ENCODE measurements at regions not wholly inside any gene's neighbourhood (a gene's known extent, or its start where the extent isn't known, plus 50 kb on each side); places are given as distances from the start of the nearest gene placed in this dataset.

GRCh38 chr5:39519079-39519478 is 94.3 kb upstream of the DAB2 start:
- DNase-seq, result no peak
- intact Hi-C loops (cut with DNase I), result no loop called here

- intact Hi-C loops (cut with DNase I), result no loop called here
- no peak for DNase-seq
These were observed 93.7 kb upstream of the DAB2 start for GRCh38 chr5:39518516-39518915.

GRCh38 chr5:39517800-39518199 is 93.0 kb upstream of the DAB2 start:
- intact Hi-C loops (cut with DNase I), result no loop called here

GRCh38 chr5:39515881-39516280 is 91.1 kb upstream of the DAB2 start:
- intact Hi-C loops (cut with DNase I), result no loop called here
- no peak for DNase-seq

More at GRCh38 chr5:39517800-39518199, 93.0 kb upstream of the DAB2 start:
- DNase-seq, result no peak

GRCh38 chr5:39513236-39513635 is 88.5 kb upstream of the DAB2 start:
- DNase-seq, result no peak
- intact Hi-C loops (cut with DNase I), result no loop called here

- intact Hi-C loops (cut with DNase I), result no loop called here
- no peak for DNase-seq
These were observed 81.4 kb upstream of the DAB2 start for GRCh38 chr5:39506211-39506610.

GRCh38 chr5:39505791-39506190 is 81.0 kb upstream of the DAB2 start:
- DNase-seq, result no peak
- intact Hi-C loops (cut with DNase I), result no loop called here

- DNase-seq, result no peak
- intact Hi-C loops (cut with DNase I), result no loop called here
These were observed 80.6 kb upstream of the DAB2 start for GRCh38 chr5:39505363-39505762.

DNA sequence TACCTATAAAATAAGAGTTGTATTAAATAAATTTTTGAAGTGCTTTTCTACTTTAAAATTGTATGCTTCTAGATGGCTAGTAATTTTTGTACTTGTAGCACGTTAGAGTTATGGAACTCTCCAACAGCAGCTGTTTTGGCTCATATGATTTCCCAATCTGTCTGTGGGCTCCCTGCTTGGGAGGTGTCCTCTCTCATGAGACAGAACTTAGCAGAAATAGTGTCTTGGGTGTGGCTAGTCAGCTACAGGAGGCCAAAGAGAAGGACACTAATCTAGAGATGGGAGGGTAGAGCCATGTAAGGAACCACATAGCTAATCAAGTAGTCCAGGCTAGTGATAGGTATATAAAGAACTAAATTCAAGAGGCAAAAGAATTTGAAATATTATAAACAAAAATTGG is 78.4 kb upstream of the DAB2 start:
- DNase-seq, result no peak
- intact Hi-C loops (cut with DNase I), result no loop called here

GRCh38 chr5:39502704-39503103 is 77.9 kb upstream of the DAB2 start:
- DNase-seq, result no peak
- intact Hi-C loops (cut with DNase I), result no loop called here

DNA sequence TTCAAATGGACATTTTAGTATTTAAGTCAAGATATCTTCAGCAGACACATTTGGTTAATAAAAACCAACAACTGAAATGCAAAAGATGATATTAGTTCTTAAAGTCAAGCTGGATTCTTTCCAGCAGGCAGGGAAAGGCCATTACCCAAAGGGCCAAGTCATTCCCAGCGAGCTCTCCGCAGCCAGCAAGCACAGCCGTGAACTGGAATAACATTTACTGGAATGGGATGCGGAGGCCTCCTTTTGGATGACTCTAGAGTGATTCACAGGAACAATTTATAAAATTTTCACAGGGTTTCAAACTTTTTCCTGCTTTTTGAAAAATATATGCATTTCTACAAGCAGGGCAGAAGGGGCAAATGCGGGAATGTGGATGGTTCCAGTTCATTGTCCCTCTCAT is 76.6 kb upstream of the DAB2 start:
- intact Hi-C loops (cut with DNase I), result no loop called here
- peak in 1 of 42 donors; percentile 9 for DNase-seq

GRCh38 chr5:39500551-39501175 is 75.9 kb upstream of the DAB2 start:
- DNase-seq, result no peak
- intact Hi-C loops (cut with DNase I), result no loop called here

DNA sequence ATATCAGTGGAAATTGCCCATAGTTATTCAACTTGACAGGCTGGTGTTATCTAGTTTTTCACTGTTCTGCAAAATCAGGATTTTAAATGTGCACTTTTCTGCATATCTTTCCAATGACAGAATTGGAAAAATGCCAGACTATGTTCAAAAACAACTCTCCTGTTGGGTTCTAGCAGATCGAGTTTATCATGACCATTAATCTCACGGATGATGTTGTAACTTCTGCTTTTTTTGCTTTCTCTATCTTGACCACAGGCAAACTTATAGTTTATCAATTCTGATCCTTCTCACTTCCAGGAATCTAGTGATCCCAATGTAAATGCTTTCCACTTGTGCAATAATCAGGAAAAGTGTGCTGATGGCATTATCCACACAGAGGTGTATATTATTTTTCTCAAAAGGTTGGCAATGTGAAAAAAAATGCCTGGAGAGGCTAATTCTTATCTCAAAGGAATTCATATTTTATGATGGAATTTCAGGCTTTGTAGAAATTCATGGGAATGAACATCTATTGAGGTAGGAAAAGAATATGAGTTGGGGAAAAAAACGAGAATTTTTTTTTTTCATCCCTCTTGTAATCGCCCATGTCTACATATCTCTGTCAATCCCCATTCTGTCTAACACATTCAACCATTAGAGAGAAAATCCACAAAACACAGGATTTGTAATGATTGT is 73.6 kb upstream of the DAB2 start:
- no peak for DNase-seq
- intact Hi-C loops (cut with DNase I), result no loop called here

GRCh38 chr5:39497322-39497721 is 72.5 kb upstream of the DAB2 start:
- no peak for DNase-seq
- intact Hi-C loops (cut with DNase I), result no loop called here

GRCh38 chr5:39495227-39495626 is 70.4 kb upstream of the DAB2 start:
- no peak for DNase-seq
- intact Hi-C loops (cut with DNase I), result no loop called here

DNA sequence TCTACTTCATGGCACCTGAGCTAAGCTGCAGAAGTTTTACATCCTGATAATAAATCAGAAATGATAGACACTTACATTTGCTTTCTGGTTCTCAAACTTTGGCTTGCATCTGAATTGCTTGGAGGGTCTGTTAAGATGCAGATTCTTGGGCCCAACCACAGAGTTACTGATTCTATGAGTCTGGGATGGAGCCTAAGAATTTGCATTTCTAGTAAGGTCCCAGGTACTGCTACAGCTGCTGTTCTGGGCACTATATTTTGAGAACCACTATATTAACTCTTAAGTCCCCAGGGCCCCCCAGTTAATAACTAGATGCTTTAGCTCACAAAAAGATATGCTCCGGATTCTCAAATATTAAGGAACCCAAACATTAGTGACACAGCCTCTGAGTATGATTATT is 69.8 kb upstream of the DAB2 start:
- no peak for DNase-seq
- intact Hi-C loops (cut with DNase I), result no loop called here

GRCh38 chr5:39494107-39494510 is 69.3 kb upstream of the DAB2 start:
- intact Hi-C loops (cut with DNase I), result no loop called here
- no peak for DNase-seq

GRCh38 chr5:39491210-39491609 is 66.4 kb upstream of the DAB2 start:
- intact Hi-C loops (cut with DNase I), result no loop called here
- DNase-seq, result no peak

DNA sequence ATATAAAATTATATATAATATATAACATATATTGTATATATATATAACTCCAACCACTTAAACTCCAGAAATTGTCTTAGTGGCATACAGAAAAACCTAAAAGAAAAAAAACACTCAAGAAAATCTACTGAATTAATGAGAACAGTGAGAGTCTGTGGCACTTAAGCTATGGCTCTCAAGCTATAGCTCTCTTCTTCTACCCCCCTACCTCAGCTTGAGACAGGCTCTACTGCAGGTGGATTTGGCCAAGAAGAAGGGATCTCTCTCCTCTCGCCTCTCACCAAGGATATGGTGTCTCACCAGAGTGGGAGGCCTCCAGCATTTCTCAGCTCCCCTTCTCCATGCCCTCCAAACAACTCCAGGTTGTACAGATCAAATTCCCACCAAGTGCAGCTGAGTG is 64.5 kb upstream of the DAB2 start:
- intact Hi-C loops (cut with DNase I), result no loop called here
- DNase-seq, result no peak

GRCh38 chr5:39486790-39487189 is 62.0 kb upstream of the DAB2 start:
- DNase-seq, result no peak
- intact Hi-C loops (cut with DNase I), result no loop called here

DNA sequence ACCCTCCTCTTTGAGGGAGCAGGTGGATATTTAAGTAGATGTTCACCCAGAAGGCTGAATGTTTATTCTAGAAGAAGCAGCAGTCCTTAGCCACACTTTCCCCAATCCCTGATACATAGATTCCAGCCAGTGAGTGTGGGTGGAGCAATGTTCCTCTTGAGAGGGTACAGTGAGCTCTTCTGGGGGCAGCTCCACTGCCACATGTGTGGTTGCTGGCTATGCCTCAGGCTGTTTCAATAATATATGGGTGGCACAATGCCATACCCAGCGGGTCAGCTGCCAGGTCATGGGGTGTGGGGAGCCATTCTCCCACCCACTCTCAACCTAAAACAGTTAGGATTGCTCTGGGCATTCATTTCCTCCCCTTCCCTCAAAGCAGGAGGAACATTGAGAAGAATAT is 61.6 kb upstream of the DAB2 start:
- intact Hi-C loops (cut with DNase I), result no loop called here
- no peak for DNase-seq
